Activated CD8-positive, alpha-beta T cell treated with anti-CD3 and anti-CD28 coated beads for 36 hours (primary cell): ENCODE measurements at regions not wholly inside any gene's neighbourhood (a gene's known extent, or its start where the extent isn't known, plus 50 kb on each side); places are given as distances from the start of the nearest gene placed in this dataset.

Experiments
- ATAC-seq: fragments of 200-7000 bp; cut with Tn5 transposase; one replicate; pipeline ENCODE4 v1.10.0; 2021; ENCODE audit warnings: mild to moderate bottlenecking, moderate library complexity
- CTCF ChIA-PET: fragments of 350-600 bp; sonication (Branson Sonifier 250); formaldehyde crosslinking; loops from one replicate; lab custom pipeline; 2021; ENCODE audit warnings: antibody characterized with exemption; lab: Charles Lee
- POLR2A ChIA-PET: fragments of 350-600 bp; sonication (Branson Sonifier 250); formaldehyde crosslinking; loops from one replicate; lab custom pipeline; 2021; ENCODE audit warnings: antibody characterized with exemption; lab: Charles Lee
- DNase-seq: peaks from one replicate; pipeline ENCODE4 v3.0.0-alpha.2; 2020
- H3K27ac Mint-ChIP-seq: one replicate; pipeline ENCODE4 v1.8.0; 2021; ENCODE audit warnings: mild to moderate bottlenecking, mixed read lengths
- H3K27me3 Mint-ChIP-seq: one replicate; pipeline ENCODE4 v1.8.0; 2021; ENCODE audit warnings: mixed read lengths
- H3K36me3 Mint-ChIP-seq: one replicate; pipeline ENCODE4 v1.8.0; 2021; ENCODE audit warnings: low read depth, mixed read lengths
- H3K4me1 Mint-ChIP-seq: one replicate; pipeline ENCODE4 v1.8.0; 2021; ENCODE audit warnings: low read depth, mixed read lengths
- H3K4me3 Mint-ChIP-seq: one replicate; pipeline ENCODE4 v1.8.0; 2021; ENCODE audit warnings: mild to moderate bottlenecking, moderate library complexity, mixed read lengths
- H3K9me3 Mint-ChIP-seq: one replicate; pipeline ENCODE4 v1.8.0; 2021; ENCODE audit warnings: mixed read lengths
- CTCF ChIP-seq: fragments of 200-600 bp; IDR thresholded peaks from one replicate; pipeline ENCODE4 v1.8.0; 2022; ENCODE audit warnings: antibody characterized with exemption, mild to moderate bottlenecking
- intact Hi-C: fragments of 100-400 bp; cut with micrococcal nuclease; formaldehyde crosslinking; loops from one replicate; pipeline ENCODE4 v1.10.0; 2022

GRCh38 chr9:32706004-32706724, 70.7 kb upstream of the TAF1L start:
- Mint-ChIP-seq H3K27me3 (no peaks in the 10 kb centered on the region), H3K4me1 (no peaks in the 10 kb centered on the region), H3K4me3 (no peak overlapping the region), H3K9me3 (no peaks in the 10 kb centered on the region), H3K27ac (no peak overlapping the region), H3K36me3 (no peaks in the 10 kb centered on the region)
- no peak for DNase-seq
- ChIA-PET POLR2A (interaction anchor here (1.0 kb wide), 1 partner anchor 51 kb away, joined by 3 read pairs; no protein-coding TSS in a partner anchor), CTCF (no interaction called here)
- no peak for ATAC-seq
- TF ChIP-seq CTCF = no peak
- intact Hi-C loops = no loop called here

GRCh38 chr9:32706725-32707100, 71.2 kb upstream of the TAF1L start:
- Mint-ChIP-seq H3K36me3 (no peaks in the 10 kb centered on the region), H3K27ac (no peak overlapping the region), H3K27me3 (no peaks in the 10 kb centered on the region), H3K9me3 (no peaks in the 10 kb centered on the region), H3K4me3 (no peak overlapping the region), H3K4me1 (no peaks in the 10 kb centered on the region)
- POLR2A ChIA-PET = no interaction called here
- DNase-seq (no peak), ATAC-seq (no peak)
- intact Hi-C loops = no loop called here
- TF ChIP-seq CTCF = no peak
- CTCF ChIA-PET = no interaction called here

GRCh38 chr9:32707326-32707725, 71.9 kb upstream of the TAF1L start:
- intact Hi-C loops = no loop called here
- ChIA-PET CTCF (no interaction called here), POLR2A (no interaction called here)
- Mint-ChIP-seq H3K27me3 (no peaks in the 10 kb centered on the region), H3K27ac (no peak overlapping the region), H3K4me1 (no peaks in the 10 kb centered on the region), H3K36me3 (no peaks in the 10 kb centered on the region), H3K9me3 (no peaks in the 10 kb centered on the region), H3K4me3 (no peak overlapping the region)
- TF ChIP-seq CTCF = no peak
- ATAC-seq (no peak), DNase-seq (no peak)

GRCh38 chr9:32708480-32709150, 73.1 kb upstream of the TAF1L start:
- intact Hi-C loops = no loop called here
- no peak for DNase-seq
- H3K9me3 Mint-ChIP-seq = no peaks in the 10 kb centered on the region
- TF ChIP-seq CTCF = no peak
- no peaks in the 10 kb centered on the region for H3K4me1 Mint-ChIP-seq
- no peaks in the 10 kb centered on the region for H3K36me3 Mint-ChIP-seq
- no peak for ATAC-seq
- POLR2A ChIA-PET = no interaction called here
- no peaks in the 10 kb centered on the region for H3K27me3 Mint-ChIP-seq
- H3K4me3 Mint-ChIP-seq = no peak overlapping the region
- H3K27ac Mint-ChIP-seq = no peak overlapping the region
- CTCF ChIA-PET = no interaction called here

- H3K9me3 Mint-ChIP-seq = no peaks in the 10 kb centered on the region
- no peaks in the 10 kb centered on the region for H3K36me3 Mint-ChIP-seq
- no peak for ATAC-seq
- no peak for TF ChIP-seq CTCF
- CTCF ChIA-PET = no interaction called here
- intact Hi-C loops = no loop called here
- no peak for DNase-seq
- no peak overlapping the region for H3K27ac Mint-ChIP-seq
- H3K4me3 Mint-ChIP-seq = no peak overlapping the region
- POLR2A ChIA-PET = no interaction called here
- H3K27me3 Mint-ChIP-seq = no peaks in the 10 kb centered on the region
- no peaks in the 10 kb centered on the region for H3K4me1 Mint-ChIP-seq
These were observed 73.5 kb upstream of the TMEM215 start for GRCh38 chr9:32709871-32710270.
